Fibroblast of the aortic adventitia (primary cell): ENCODE measurements at regions not wholly inside any gene's neighbourhood (a gene's known extent, or its start where the extent isn't known, plus 50 kb on each side); places are given as distances from the start of the nearest gene placed in this dataset.
"Not testable (repeated sequence)": the region's sequence is repeated elsewhere in the genome, so short reads cannot be mapped to it uniquely, and the experiment has no call there.

Source experiments
- DNase-seq: peaks from one replicate; pipeline ENCODE4 v3.0.0-alpha.2; 2010; ENCODE audit warnings: low read depth
- H3K4me3 ChIP-seq: 2 replicates; pipeline ENCODE4 v1.5.1; 2011; ENCODE audit warnings: low read depth, mild to moderate bottlenecking, control low read depth, low read length, moderate library complexity
- TF ChIP-seq, protein P1 (sequence below): IDR thresholded peaks from 2 replicates; pipeline ENCODE4 v1.5.1; 2011; ENCODE audit warnings: mild to moderate bottlenecking, low read length, control low read depth, inconsistent platforms; ENCODE audit not compliant: insufficient read depth

DNA sequence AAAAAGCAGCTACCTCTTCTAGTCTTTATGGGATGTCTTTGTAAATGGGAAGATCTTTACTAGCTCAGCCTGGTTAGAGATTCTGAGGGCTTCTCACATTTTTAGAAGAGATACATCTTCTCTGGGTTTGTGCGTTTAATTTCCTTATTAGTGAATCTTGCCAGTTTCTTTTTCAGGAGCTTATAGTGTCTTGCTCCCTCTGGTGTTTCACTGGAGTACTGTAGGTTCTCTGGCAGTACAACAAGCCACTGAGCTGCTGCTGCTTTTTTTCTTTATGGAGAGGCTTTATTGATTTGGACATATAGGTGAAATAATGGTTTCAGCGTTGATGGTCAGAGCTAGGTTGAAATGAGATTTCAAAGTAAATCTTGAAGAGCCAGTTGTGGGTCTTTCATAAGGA lies 82.9 kb downstream of the LAS1L start:
- DNase-seq = peak; percentile 21

DNA sequence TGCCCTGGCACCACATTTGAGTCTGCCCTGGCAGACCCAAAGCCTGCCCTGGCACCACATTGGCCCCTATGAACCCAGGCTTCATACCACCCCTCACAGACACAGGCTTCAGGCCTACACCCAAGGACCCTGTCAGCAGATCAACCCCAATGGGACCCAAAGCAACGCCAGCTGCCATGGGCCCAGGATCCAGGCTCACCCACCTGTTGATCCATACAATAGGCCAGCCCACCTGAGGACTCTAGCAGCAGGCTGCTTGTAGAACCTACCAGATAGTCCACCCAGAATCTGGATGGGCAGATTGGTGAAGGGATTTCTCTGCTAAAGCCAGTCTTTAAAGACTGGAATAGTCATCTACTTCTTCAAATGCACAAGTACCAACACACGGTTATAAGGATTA lies 114.4 kb downstream of the LAS1L start:
- no peak for DNase-seq
- TF ChIP-seq, protein P1, sequence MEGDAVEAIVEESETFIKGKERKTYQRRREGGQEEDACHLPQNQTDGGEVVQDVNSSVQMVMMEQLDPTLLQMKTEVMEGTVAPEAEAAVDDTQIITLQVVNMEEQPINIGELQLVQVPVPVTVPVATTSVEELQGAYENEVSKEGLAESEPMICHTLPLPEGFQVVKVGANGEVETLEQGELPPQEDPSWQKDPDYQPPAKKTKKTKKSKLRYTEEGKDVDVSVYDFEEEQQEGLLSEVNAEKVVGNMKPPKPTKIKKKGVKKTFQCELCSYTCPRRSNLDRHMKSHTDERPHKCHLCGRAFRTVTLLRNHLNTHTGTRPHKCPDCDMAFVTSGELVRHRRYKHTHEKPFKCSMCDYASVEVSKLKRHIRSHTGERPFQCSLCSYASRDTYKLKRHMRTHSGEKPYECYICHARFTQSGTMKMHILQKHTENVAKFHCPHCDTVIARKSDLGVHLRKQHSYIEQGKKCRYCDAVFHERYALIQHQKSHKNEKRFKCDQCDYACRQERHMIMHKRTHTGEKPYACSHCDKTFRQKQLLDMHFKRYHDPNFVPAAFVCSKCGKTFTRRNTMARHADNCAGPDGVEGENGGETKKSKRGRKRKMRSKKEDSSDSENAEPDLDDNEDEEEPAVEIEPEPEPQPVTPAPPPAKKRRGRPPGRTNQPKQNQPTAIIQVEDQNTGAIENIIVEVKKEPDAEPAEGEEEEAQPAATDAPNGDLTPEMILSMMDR = no peak
- H3K4me3 ChIP-seq = no peak overlapping the region

More for the DNA sequence above, 82.9 kb downstream of the LAS1L start:
- no peak overlapping the region for H3K4me3 ChIP-seq
- TF ChIP-seq, protein P1 = peak; percentile 38

DNA sequence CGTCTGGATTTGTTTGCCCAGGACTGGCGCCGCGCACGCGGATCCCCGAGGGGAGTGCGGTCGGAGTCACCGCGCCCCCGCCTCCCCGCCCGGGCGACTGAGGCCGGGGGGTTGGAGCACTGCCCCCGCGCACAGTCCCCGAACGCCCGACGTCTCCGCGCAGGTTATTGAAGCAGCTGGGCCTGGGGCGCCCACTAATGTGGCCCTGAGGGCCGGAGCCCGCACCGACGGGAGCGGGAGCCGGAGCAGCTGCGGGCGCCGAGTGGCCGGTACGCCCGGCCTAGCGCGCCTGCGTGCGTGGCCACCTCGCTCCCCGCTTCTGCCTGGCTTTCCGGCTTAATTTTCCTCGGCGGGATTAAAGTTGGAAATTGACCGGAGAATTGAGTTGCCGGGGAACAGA lies 126.9 kb downstream of the LAS1L start:
- H3K4me3 ChIP-seq, DNase-seq: not testable (repeated sequence)

DNA sequence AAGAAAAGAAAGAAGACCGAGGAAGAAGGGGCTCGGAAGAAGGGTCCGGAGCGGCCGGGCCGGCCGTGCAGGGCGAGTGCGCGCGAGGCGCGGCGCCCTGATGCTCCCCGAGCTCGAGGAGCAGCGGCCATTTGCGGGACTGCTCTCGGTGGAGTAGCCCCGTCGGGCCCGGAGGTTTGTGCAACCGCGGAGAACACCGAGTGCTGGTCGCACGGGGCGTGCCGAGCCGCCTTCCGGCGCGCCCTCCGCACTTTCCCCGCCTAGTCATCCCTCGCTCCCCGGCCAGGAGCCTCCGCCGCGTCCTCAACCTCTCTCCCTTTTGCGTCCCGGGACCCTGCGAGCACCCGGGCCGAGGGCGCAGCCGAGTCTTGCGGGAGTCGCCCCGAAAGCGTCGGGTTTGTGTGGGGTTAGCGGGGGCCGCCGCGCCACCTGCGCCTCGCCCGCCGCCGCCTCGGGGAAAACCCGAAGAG lies 127.4 kb downstream of the LAS1L start:
- DNase-seq = no peak
- H3K4me3 ChIP-seq = no peak overlapping the region
- TF ChIP-seq, protein P1 = no peak

DNA sequence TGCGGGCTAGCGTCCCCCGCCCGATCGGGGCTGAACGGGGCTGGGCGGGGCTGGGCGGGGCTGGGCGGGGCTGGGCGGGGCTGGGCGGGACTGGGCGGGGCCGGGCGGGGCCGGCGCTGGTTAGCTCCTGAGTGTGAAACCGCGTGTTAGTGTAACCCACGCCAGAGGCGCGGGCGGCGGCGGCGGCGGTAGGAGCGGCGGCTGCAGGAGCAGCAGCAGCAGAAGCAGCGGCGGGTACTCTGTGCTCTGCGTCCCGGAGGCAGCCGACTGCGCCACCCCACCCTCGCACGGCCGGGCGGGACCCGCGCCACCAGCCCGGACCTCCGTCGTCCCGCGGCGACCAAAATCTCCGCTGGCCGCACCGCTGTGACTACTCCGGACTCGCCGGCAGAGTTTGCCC lies 128.1 kb downstream of the LAS1L start:
- DNase-seq = no peak
- TF ChIP-seq, protein P1 = no peak
- no peak overlapping the region for H3K4me3 ChIP-seq

DNA sequence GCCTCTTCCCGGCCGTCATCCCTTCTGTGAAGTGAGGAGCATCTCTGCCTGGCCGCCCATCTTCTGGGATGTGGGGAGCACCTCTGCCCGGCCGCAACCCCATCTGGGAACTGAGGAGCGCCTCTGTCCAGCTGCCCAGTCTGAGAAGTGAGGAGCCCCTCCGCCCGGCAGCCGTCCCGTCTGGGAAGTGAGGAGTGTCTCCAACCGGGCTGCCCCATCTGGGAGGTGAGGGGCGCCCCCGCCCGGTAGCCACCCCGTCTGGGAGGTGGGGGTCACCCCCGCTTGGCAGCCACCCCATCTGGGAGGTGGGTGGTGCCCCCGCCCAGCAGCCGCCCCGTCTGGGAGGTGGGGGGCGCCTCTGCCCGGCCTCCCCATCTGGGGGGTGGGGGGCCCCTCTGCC lies 142.3 kb downstream of the LAS1L start:
- H3K4me3 ChIP-seq = no peak overlapping the region
- TF ChIP-seq, protein P1 = no peak

DNA sequence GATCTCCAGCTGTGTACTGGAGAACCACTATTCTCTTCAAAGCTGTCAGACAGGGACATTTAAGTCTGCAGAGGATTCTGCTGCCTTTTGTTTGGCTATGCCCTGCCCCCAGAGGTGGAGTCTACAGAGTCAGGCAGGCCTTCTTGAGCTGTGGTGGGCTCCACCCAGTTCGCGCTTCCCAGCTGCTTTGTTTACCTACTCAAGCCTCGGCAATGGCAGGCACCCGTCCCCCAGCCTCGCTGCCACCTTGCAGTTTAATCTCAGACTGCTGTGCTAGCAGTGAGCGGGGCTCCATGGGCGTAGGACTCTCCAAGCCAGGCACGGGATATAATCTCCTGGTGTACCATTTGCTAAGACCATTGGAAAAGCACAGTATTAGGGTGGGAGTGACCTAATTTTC lies 145.5 kb downstream of the LAS1L start:
- DNase-seq, H3K4me3 ChIP-seq: not testable (repeated sequence)

More for the DNA sequence above, 142.3 kb downstream of the LAS1L start:
- DNase-seq = no peak
